ENCODE measurements at regions not wholly inside any gene's neighbourhood (a gene's known extent, or its start where the extent isn't known, plus 50 kb on each side); places are given as distances from the start of the nearest gene placed in this dataset.

DNA sequence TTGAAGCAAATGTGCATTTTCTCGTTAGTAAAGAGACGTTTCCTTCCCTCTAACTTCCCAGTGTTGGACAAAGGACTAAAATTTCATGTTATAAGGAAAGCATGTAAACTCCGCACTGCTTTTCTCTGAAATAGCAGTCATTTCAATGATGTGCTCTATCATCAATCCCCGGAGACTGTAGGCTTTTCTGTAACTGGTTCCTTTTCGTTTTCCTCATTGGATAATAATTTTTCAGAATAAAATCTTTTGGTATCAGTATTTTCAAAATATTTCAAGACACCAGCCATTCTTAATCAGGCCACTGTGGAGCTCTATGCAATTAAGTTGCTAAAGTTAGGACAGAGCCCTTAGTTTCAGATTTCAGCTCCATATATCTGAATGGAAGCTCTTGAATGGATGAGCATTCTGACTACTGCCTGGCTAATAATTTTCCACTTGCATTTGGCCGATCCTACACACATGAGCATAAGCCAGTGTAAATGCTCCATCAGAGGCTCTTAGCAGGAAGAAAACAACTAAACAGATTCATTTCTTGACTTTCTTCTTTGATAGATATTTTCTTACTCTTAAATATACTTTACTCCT lies 157.7 kb downstream of the CHIC2 start:
- TF ChIP-seq, protein P1, sequence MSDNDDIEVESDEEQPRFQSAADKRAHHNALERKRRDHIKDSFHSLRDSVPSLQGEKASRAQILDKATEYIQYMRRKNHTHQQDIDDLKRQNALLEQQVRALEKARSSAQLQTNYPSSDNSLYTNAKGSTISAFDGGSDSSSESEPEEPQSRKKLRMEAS (IDR thresholded peaks at IDR 0.05), result no peak
- TF ChIP-seq TGIF2 (CRISPR knock-in tag; IDR thresholded peaks at IDR 0.05) (no peak), TEAD2 (CRISPR knock-in tag; IDR thresholded peaks at IDR 0.05) (no peak), NFYB (CRISPR knock-in tag; IDR thresholded peaks at IDR 0.05) (no peak), ZNF282 (IDR thresholded peaks at IDR 0.05; ENCODE audit: partially characterized antibody) (no peak), XRCC5 (optimal IDR thresholded peaks at IDR 0.05; ENCODE audit: low read length) (no peak), POLR2AphosphoS5 (IDR thresholded peaks at IDR 0.05; ENCODE audit: low read depth, low read length) (no peak), TAF1 (CRISPR knock-in tag; IDR thresholded peaks at IDR 0.05) (no peak), KLF13 (CRISPR knock-in tag; IDR thresholded peaks at IDR 0.05) (no peak)
- TF ChIP-seq, protein P2, sequence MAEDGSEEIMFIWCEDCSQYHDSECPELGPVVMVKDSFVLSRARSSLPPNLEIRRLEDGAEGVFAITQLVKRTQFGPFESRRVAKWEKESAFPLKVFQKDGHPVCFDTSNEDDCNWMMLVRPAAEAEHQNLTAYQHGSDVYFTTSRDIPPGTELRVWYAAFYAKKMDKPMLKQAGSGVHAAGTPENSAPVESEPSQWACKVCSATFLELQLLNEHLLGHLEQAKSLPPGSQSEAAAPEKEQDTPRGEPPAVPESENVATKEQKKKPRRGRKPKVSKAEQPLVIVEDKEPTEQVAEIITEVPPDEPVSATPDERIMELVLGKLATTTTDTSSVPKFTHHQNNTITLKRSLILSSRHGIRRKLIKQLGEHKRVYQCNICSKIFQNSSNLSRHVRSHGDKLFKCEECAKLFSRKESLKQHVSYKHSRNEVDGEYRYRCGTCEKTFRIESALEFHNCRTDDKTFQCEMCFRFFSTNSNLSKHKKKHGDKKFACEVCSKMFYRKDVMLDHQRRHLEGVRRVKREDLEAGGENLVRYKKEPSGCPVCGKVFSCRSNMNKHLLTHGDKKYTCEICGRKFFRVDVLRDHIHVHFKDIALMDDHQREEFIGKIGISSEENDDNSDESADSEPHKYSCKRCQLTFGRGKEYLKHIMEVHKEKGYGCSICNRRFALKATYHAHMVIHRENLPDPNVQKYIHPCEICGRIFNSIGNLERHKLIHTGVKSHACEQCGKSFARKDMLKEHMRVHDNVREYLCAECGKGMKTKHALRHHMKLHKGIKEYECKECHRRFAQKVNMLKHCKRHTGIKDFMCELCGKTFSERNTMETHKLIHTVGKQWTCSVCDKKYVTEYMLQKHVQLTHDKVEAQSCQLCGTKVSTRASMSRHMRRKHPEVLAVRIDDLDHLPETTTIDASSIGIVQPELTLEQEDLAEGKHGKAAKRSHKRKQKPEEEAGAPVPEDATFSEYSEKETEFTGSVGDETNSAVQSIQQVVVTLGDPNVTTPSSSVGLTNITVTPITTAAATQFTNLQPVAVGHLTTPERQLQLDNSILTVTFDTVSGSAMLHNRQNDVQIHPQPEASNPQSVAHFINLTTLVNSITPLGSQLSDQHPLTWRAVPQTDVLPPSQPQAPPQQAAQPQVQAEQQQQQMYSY (CRISPR knock-in tag; IDR thresholded peaks at IDR 0.05), result no peak
- TF ChIP-seq, protein P3, sequence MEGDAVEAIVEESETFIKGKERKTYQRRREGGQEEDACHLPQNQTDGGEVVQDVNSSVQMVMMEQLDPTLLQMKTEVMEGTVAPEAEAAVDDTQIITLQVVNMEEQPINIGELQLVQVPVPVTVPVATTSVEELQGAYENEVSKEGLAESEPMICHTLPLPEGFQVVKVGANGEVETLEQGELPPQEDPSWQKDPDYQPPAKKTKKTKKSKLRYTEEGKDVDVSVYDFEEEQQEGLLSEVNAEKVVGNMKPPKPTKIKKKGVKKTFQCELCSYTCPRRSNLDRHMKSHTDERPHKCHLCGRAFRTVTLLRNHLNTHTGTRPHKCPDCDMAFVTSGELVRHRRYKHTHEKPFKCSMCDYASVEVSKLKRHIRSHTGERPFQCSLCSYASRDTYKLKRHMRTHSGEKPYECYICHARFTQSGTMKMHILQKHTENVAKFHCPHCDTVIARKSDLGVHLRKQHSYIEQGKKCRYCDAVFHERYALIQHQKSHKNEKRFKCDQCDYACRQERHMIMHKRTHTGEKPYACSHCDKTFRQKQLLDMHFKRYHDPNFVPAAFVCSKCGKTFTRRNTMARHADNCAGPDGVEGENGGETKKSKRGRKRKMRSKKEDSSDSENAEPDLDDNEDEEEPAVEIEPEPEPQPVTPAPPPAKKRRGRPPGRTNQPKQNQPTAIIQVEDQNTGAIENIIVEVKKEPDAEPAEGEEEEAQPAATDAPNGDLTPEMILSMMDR (CRISPR knock-in tag; IDR thresholded peaks at IDR 0.05), result no peak
